ENCODE measurements at regions not wholly inside any gene's neighbourhood (a gene's known extent, or its start where the extent isn't known, plus 50 kb on each side); places are given as distances from the start of the nearest gene placed in this dataset.

- Histone ChIP-seq H3K9ac (ENCODE audit: low read depth, low read length) (no peak overlapping the region), H3K36me3 (ENCODE audit: insufficient read depth, low read length) (no peaks in the 10 kb centered on the region), H3K4me1 (ENCODE audit: insufficient read depth, low read length) (peaks cover 23% of the 10 kb centered on the region), H3K9me3 (ENCODE audit: control insufficient read depth, insufficient read depth, low read length) (no peaks in the 10 kb centered on the region)
Measured at GRCh38 chr9:108274971-108275370, 580.8 kb downstream of the ACTL7B start.

DNA sequence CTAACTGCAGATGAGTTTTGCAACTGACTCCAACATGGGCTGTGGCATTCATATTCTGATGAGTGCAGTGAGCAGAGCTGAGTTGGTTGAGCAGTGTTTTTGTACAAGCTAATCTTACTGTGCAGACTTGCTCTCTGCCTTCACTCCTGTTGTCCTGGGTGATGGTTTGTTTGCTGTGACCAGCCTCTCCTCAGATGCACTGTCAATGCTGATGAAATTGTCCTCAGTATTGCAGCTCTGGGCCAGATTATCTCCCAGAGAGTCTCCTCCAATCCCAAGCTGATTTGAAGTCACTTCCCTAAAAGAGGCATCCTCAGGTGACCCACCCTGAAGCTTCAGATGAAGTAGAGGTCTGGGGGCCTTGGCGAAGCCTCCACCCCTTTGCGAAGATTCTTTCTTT is 581.8 kb downstream of the ACTL7B start:
- no peaks in the 10 kb centered on the region for H3K9me3 ChIP-seq (ENCODE audit: control insufficient read depth, insufficient read depth, low read length)
- no peak overlapping the region for H3K9ac ChIP-seq (ENCODE audit: low read depth, low read length)

DNA sequence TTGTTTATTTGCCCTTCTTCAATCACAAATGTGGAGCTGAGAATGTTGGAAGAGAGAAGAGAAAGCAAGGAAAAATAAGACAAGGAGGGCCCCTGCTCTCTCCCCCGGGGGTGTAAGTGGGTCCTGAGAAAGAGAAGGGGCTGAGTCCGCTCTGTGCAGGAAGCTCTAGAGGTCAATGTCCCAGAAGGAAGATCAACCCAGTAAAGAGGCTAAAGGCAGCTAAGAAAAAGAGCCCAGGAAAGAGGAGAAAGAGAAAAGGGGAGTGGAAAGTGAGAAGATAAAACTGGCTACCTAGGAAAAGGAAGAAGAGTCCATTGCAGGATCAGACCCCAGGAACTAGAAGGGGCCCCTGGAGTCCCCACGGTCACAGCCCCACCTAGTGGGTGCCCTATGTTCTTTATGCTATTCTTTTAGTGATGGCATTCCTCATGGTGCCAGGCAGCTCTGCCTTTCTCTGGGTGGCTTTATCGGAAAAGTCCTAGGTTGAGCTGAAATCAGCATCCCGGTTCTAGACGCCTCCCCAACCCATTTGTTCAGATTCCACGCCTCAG is 583.4 kb downstream of the ACTL7B start:
- Histone ChIP-seq H3K9ac (ENCODE audit: low read depth, low read length) (peak overlapping the region; percentile 26; the same call in 1 of the 2 replicates), H3K36me3 (ENCODE audit: insufficient read depth, low read length) (no peaks in the 10 kb centered on the region)

More for the DNA sequence above, 581.8 kb downstream of the ACTL7B start:
- Histone ChIP-seq H3K36me3 (ENCODE audit: insufficient read depth, low read length) (no peaks in the 10 kb centered on the region), H3K4me1 (ENCODE audit: insufficient read depth, low read length) (peaks cover 23% of the 10 kb centered on the region)

DNA sequence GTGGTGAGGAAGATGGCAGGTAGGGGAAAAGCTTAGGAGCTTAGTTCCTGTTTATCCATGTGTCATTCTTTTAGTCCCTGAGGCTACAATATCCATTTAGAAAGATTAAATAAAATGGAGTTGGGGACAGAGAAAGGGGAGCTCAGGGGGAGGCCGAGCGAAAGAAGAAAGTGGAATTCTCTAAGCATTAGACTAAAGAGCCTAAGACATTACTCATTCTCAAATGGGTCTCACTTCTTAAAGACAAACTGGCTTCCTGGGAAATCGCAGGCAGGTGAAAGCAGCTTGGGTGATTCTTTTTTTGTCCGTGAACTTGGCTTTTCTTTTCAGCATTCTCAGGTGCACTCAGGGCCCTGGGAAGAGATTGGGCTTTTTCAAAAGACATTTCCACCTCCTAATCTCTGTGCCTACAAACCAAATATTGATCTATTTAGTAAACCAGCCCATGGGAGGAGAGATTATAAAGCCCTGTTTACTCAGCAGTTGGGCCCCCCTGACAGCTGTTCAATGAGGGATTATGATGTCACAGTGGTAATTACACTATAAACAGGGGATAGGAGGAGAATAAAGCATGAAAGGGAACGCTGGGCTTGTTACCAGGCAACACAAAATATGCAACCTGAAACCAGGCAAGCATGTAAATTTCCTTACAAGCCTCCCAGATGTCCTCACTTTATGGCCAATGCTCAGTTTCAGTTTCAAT is 584.0 kb downstream of the ACTL7B start:
- H3K9me3 ChIP-seq (ENCODE audit: control insufficient read depth, insufficient read depth, low read length), result no peaks in the 10 kb centered on the region
- no peaks in the 10 kb centered on the region for H3K36me3 ChIP-seq (ENCODE audit: insufficient read depth, low read length)
- peaks cover 23% of the 10 kb centered on the region for H3K4me1 ChIP-seq (ENCODE audit: insufficient read depth, low read length)
- H3K9ac ChIP-seq (ENCODE audit: low read depth, low read length), result peak overlapping the region; percentile 26; the same call in 1 of the 2 replicates

More for the DNA sequence above, 583.4 kb downstream of the ACTL7B start:
- Histone ChIP-seq H3K4me1 (ENCODE audit: insufficient read depth, low read length) (peaks cover 23% of the 10 kb centered on the region), H3K9me3 (ENCODE audit: control insufficient read depth, insufficient read depth, low read length) (no peaks in the 10 kb centered on the region)

GRCh38 chr9:108271236-108271635 is 584.5 kb downstream of the ACTL7B start:
- H3K36me3 ChIP-seq (ENCODE audit: insufficient read depth, low read length), result no peaks in the 10 kb centered on the region
- peak overlapping the region; percentile 14; the same call in 1 of the 2 replicates for H3K9ac ChIP-seq (ENCODE audit: low read depth, low read length)
- H3K4me1 ChIP-seq (ENCODE audit: insufficient read depth, low read length), result peaks cover 23% of the 10 kb centered on the region
- no peaks in the 10 kb centered on the region for H3K9me3 ChIP-seq (ENCODE audit: control insufficient read depth, insufficient read depth, low read length)

DNA sequence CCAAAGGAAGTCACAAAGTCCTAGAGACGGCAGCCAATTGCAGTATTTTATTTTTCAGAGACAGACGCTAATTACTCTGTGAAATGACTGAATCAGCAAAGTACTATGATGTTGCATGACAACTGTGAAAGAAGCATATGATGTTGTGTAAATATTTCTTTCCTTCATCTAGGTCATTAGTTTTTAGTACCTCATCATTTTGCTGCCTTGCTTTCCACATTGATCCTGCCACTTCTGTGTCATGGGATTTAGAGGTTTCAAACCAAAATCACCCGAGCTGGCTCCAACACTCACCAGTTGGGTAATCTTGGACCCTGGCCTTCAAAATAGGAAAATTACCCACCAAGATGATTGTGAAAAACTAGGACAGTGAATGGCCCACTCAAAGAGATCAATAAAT is 585.2 kb downstream of the ACTL7B start:
- no peak overlapping the region for H3K9ac ChIP-seq (ENCODE audit: low read depth, low read length)
- no peaks in the 10 kb centered on the region for H3K9me3 ChIP-seq (ENCODE audit: control insufficient read depth, insufficient read depth, low read length)
- peaks cover 23% of the 10 kb centered on the region for H3K4me1 ChIP-seq (ENCODE audit: insufficient read depth, low read length)
- no peaks in the 10 kb centered on the region for H3K36me3 ChIP-seq (ENCODE audit: insufficient read depth, low read length)

DNA sequence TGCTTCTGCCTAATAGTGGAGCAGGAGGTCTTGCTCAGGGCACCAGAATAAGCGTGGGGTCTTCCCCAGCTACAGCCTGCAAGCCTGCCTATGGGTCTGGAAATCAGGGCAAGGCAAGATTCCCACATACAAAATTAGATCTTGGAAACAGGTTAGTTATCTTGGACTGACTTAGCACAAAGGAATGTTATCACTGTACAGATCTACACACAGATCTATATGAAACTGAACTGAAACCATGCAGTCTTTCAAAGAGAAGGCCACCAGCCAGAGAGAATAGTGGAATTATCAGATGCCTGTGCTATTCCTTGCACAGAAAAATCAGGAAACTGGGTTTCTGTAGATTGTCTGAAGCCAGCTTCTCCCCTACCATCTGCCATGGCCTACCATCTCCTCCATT is 585.7 kb downstream of the ACTL7B start:
- Histone ChIP-seq H3K9ac (ENCODE audit: low read depth, low read length) (no peak overlapping the region), H3K36me3 (ENCODE audit: insufficient read depth, low read length) (no peaks in the 10 kb centered on the region), H3K9me3 (ENCODE audit: control insufficient read depth, insufficient read depth, low read length) (no peaks in the 10 kb centered on the region), H3K4me1 (ENCODE audit: insufficient read depth, low read length) (peaks cover 23% of the 10 kb centered on the region)

- H3K9ac ChIP-seq (ENCODE audit: low read depth, low read length), result no peak overlapping the region
- no peaks in the 10 kb centered on the region for H3K9me3 ChIP-seq (ENCODE audit: control insufficient read depth, insufficient read depth, low read length)
- H3K4me1 ChIP-seq (ENCODE audit: insufficient read depth, low read length), result peaks cover 23% of the 10 kb centered on the region
- H3K36me3 ChIP-seq (ENCODE audit: insufficient read depth, low read length), result no peaks in the 10 kb centered on the region
Measured at GRCh38 chr9:108269371-108269770, 586.4 kb downstream of the ACTL7B start.

DNA sequence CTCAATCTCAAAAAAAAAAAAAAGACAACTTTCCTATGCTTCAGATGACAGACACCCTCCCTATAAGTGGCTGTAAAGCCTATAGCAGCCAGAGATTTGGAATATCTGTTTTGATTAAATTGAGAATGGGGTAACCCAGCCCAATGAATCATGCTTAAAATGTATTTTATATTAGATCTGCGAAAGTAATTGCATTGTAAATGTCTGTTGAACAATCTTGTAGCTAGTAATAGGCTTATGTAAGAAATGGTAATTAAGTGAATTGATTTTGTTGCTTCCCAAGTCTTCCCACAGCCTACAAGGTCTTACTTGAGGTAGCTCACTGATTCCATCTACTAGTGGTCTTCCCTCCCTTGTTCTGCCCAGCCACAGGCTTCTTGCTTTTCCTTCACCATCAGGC is 590.7 kb downstream of the ACTL7B start:
- Histone ChIP-seq H3K4me1 (ENCODE audit: insufficient read depth, low read length) (no peaks in the 10 kb centered on the region), H3K9ac (ENCODE audit: low read depth, low read length) (no peak overlapping the region), H3K36me3 (ENCODE audit: insufficient read depth, low read length) (no peaks in the 10 kb centered on the region), H3K9me3 (ENCODE audit: control insufficient read depth, insufficient read depth, low read length) (no peaks in the 10 kb centered on the region)

GRCh38 chr9:108264093-108264492 is 591.7 kb downstream of the ACTL7B start:
- Histone ChIP-seq H3K4me1 (ENCODE audit: insufficient read depth, low read length) (no peaks in the 10 kb centered on the region), H3K9ac (ENCODE audit: low read depth, low read length) (no peak overlapping the region), H3K36me3 (ENCODE audit: insufficient read depth, low read length) (no peaks in the 10 kb centered on the region), H3K9me3 (ENCODE audit: control insufficient read depth, insufficient read depth, low read length) (no peaks in the 10 kb centered on the region)

DNA sequence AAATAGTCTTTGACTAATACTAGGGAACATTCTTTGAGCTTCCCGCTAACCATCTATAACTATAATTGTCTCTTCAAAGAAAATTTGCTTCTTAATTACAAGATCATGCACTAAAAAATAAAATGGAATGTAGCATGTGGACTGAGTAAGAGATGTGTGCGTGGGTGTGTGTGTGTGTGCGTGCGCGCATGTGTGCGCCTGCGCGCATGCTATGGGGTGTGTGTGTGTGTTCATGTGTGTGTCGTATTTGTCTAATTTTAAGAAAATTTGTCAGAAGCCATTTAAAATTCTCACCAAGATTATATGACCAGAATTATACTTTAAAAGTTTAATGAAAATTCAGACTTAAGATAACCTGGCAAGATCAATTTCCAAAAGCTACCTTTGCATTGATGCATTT is 593.0 kb downstream of the ACTL7B start:
- no peaks in the 10 kb centered on the region for H3K4me1 ChIP-seq (ENCODE audit: insufficient read depth, low read length)
- H3K9me3 ChIP-seq (ENCODE audit: control insufficient read depth, insufficient read depth, low read length), result no peaks in the 10 kb centered on the region
- no peak overlapping the region for H3K9ac ChIP-seq (ENCODE audit: low read depth, low read length)
- no peaks in the 10 kb centered on the region for H3K36me3 ChIP-seq (ENCODE audit: insufficient read depth, low read length)

GRCh38 chr9:108259917-108260675 is 595.7 kb downstream of the ACTL7B start:
- Histone ChIP-seq H3K9me3 (ENCODE audit: control insufficient read depth, insufficient read depth, low read length) (no peaks in the 10 kb centered on the region), H3K4me1 (ENCODE audit: insufficient read depth, low read length) (no peaks in the 10 kb centered on the region), H3K36me3 (ENCODE audit: insufficient read depth, low read length) (no peaks in the 10 kb centered on the region), H3K9ac (ENCODE audit: low read depth, low read length) (no peak overlapping the region)

- Histone ChIP-seq H3K36me3 (ENCODE audit: insufficient read depth, low read length) (no peaks in the 10 kb centered on the region), H3K9me3 (ENCODE audit: control insufficient read depth, insufficient read depth, low read length) (no peaks in the 10 kb centered on the region), H3K9ac (ENCODE audit: low read depth, low read length) (no peak overlapping the region), H3K4me1 (ENCODE audit: insufficient read depth, low read length) (no peaks in the 10 kb centered on the region)
Measured at GRCh38 chr9:108258640-108259039, 597.1 kb downstream of the ACTL7B start.

- Histone ChIP-seq H3K9ac (ENCODE audit: low read depth, low read length) (no peak overlapping the region), H3K36me3 (ENCODE audit: insufficient read depth, low read length) (no peaks in the 10 kb centered on the region), H3K4me1 (ENCODE audit: insufficient read depth, low read length) (no peaks in the 10 kb centered on the region), H3K9me3 (ENCODE audit: control insufficient read depth, insufficient read depth, low read length) (no peaks in the 10 kb centered on the region)
Measured at GRCh38 chr9:108257382-108257781, 598.4 kb downstream of the ACTL7B start.

- Histone ChIP-seq H3K36me3 (ENCODE audit: insufficient read depth, low read length) (no peaks in the 10 kb centered on the region), H3K4me1 (ENCODE audit: insufficient read depth, low read length) (no peaks in the 10 kb centered on the region)
Measured at GRCh38 chr9:108254236-108254635, 601.5 kb downstream of the ACTL7B start.

More at GRCh38 chr9:108254236-108254635, 601.5 kb downstream of the ACTL7B start:
- Histone ChIP-seq H3K9me3 (ENCODE audit: control insufficient read depth, insufficient read depth, low read length) (no peaks in the 10 kb centered on the region), H3K9ac (ENCODE audit: low read depth, low read length) (no peak overlapping the region)

Measured in ES-I3 (cell line).